ENCODE measurements at regions not wholly inside any gene's neighbourhood (a gene's known extent, or its start where the extent isn't known, plus 50 kb on each side); places are given as distances from the start of the nearest gene placed in this dataset.
A peak's percentile ranks its signal among the peaks of the same experiment; 100 is the strongest.

DNA sequence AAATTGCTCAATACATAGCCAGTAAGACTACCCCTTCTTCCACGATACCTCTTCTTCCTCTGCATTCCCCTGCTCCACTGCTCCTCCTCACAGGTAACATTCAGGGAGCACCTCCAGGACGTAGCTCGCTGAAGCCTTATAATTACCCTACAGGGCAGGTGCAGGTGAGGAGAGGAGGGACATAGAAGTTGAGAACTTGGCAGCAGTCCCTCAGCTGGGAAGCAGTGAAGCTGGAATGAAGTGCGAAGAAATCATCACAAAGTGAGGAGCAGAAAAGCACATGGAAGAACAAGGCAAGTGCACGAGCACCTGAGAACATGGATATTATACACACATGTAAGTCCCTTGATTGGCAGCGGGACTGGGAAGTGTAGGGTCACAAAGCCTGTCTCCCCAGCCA is 118.2 kb downstream of the HSD17B3 start:
- Mint-ChIP-seq H3K9me3 (peaks cover 15% of the 10 kb centered on the region), H3K27me3 (ENCODE audit: insufficient read depth, low read depth) (peaks cover 10% of the 10 kb centered on the region), H3K4me3 (no peak overlapping the region), H3K36me3 (no peaks in the 10 kb centered on the region), H3K4me1 (peaks cover 11% of the 10 kb centered on the region), H3K27ac (no peak overlapping the region)
- no peak overlapping the region for H3K27ac ChIP-seq
- no peaks in the 10 kb centered on the region for H3K9me3 ChIP-seq (ENCODE audit: low read depth)
- peaks cover 11% of the 10 kb centered on the region for H3K4me1 ChIP-seq
- H3K79me2 ChIP-seq (ENCODE audit: low read depth) = no peaks in the 10 kb centered on the region
- no peaks in the 10 kb centered on the region for H3K36me3 ChIP-seq
- no peak overlapping the region for H3K9ac ChIP-seq
- H4K20me1 ChIP-seq (ENCODE audit: low read depth) = no peaks in the 10 kb centered on the region
- H2AFZ ChIP-seq (replicated peaks) = no peak overlapping the region
- H3K27me3 ChIP-seq = peaks cover 5% of the 10 kb centered on the region
- H3K4me3 ChIP-seq = no peak overlapping the region
- TF ChIP-seq EZH2phosphoT487 (IDR thresholded peaks at IDR 0.05) (no peak), EZH2 (IDR thresholded peaks at IDR 0.05) (no peak)
- H3F3A ChIP-seq (ENCODE audit: low read depth) = peaks cover 10% of the 10 kb centered on the region
- no peak for DNase-seq (ENCODE audit: low spot score)
- H3K4me2 ChIP-seq = no peak overlapping the region

DNA sequence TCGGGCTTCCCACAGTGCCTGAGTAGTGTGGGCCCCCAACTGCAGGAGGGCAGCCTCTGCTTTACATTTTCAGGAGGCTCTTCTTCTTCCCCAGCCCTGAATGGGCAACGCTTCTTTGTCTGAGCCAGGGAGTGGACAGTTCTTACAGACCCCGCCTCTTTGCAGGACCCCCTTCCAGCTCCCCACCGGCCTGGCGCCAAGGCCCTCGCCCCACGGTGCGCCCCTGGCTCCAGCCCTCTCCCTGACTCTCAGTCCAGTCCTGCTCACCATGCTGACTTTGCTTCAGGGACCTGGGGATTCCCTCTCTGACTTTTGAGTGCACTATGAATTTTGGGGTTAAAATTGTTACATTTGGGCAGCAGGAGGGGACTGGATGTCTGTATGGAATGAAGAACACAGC is 123.8 kb downstream of the HSD17B3 start:
- peaks cover 26% of the 10 kb centered on the region for H3K4me1 ChIP-seq
- peaks cover 25% of the 10 kb centered on the region for H3K4me1 Mint-ChIP-seq
- DNase-seq (ENCODE audit: low spot score) = no peak
- peaks cover 2% of the 10 kb centered on the region for H3K27me3 Mint-ChIP-seq (ENCODE audit: insufficient read depth, low read depth)
- H3K9ac ChIP-seq = no peak overlapping the region
- no peaks in the 10 kb centered on the region for H3F3A ChIP-seq (ENCODE audit: low read depth)
- H3K79me2 ChIP-seq (ENCODE audit: low read depth) = no peaks in the 10 kb centered on the region
- no peaks in the 10 kb centered on the region for H4K20me1 ChIP-seq (ENCODE audit: low read depth)
- H2AFZ ChIP-seq (replicated peaks) = peak overlapping the region; percentile 65
- H3K27me3 ChIP-seq = no peaks in the 10 kb centered on the region
- H3K4me3 Mint-ChIP-seq = no peak overlapping the region
- H3K36me3 ChIP-seq = no peaks in the 10 kb centered on the region
- H3K27ac Mint-ChIP-seq = no peak overlapping the region
- TF ChIP-seq EZH2 (IDR thresholded peaks at IDR 0.05) (no peak), EZH2phosphoT487 (IDR thresholded peaks at IDR 0.05) (no peak)
- TF ChIP-seq, protein P1, sequence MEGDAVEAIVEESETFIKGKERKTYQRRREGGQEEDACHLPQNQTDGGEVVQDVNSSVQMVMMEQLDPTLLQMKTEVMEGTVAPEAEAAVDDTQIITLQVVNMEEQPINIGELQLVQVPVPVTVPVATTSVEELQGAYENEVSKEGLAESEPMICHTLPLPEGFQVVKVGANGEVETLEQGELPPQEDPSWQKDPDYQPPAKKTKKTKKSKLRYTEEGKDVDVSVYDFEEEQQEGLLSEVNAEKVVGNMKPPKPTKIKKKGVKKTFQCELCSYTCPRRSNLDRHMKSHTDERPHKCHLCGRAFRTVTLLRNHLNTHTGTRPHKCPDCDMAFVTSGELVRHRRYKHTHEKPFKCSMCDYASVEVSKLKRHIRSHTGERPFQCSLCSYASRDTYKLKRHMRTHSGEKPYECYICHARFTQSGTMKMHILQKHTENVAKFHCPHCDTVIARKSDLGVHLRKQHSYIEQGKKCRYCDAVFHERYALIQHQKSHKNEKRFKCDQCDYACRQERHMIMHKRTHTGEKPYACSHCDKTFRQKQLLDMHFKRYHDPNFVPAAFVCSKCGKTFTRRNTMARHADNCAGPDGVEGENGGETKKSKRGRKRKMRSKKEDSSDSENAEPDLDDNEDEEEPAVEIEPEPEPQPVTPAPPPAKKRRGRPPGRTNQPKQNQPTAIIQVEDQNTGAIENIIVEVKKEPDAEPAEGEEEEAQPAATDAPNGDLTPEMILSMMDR (IDR thresholded peaks at IDR 0.05) = no peak
- no peaks in the 10 kb centered on the region for H3K36me3 Mint-ChIP-seq
- peaks cover 2% of the 10 kb centered on the region for H3K9me3 Mint-ChIP-seq
- H3K9me3 ChIP-seq (ENCODE audit: low read depth) = no peaks in the 10 kb centered on the region
- peak overlapping the region; percentile 29 for H3K4me2 ChIP-seq
- no peak overlapping the region for H3K27ac ChIP-seq
- H3K4me3 ChIP-seq = no peak overlapping the region

- DNase-seq (ENCODE audit: low spot score) = peak; percentile 11
- peaks cover 2% of the 10 kb centered on the region for H3K27me3 Mint-ChIP-seq (ENCODE audit: insufficient read depth, low read depth)
- no peaks in the 10 kb centered on the region for H3K27me3 ChIP-seq
- H3K36me3 ChIP-seq = no peaks in the 10 kb centered on the region
- no peaks in the 10 kb centered on the region for H4K20me1 ChIP-seq (ENCODE audit: low read depth)
- no peaks in the 10 kb centered on the region for H3K79me2 ChIP-seq (ENCODE audit: low read depth)
- no peak overlapping the region for H3K9ac ChIP-seq
- no peak overlapping the region for H3K4me3 ChIP-seq
- no peaks in the 10 kb centered on the region for H3K9me3 ChIP-seq (ENCODE audit: low read depth)
- peaks cover 2% of the 10 kb centered on the region for H3K9me3 Mint-ChIP-seq
- H3K27ac ChIP-seq = no peak overlapping the region
- H3K4me1 ChIP-seq = peaks cover 26% of the 10 kb centered on the region
- H3K36me3 Mint-ChIP-seq = no peaks in the 10 kb centered on the region
- TF ChIP-seq, protein P1 (IDR thresholded peaks at IDR 0.05) = no peak
- no peak for TF ChIP-seq EZH2 (IDR thresholded peaks at IDR 0.05)
- TF ChIP-seq EZH2phosphoT487 (IDR thresholded peaks at IDR 0.05) = no peak
- H3K27ac Mint-ChIP-seq = no peak overlapping the region
- no peak overlapping the region for H3K4me3 Mint-ChIP-seq
- peaks cover 25% of the 10 kb centered on the region for H3K4me1 Mint-ChIP-seq
- no peak overlapping the region for H2AFZ ChIP-seq (replicated peaks)
- no peaks in the 10 kb centered on the region for H3F3A ChIP-seq (ENCODE audit: low read depth)
- peak overlapping the region; percentile 29 for H3K4me2 ChIP-seq
These were observed 124.3 kb downstream of the HSD17B3 start for GRCh38 chr9:96177719-96178028.

DNA sequence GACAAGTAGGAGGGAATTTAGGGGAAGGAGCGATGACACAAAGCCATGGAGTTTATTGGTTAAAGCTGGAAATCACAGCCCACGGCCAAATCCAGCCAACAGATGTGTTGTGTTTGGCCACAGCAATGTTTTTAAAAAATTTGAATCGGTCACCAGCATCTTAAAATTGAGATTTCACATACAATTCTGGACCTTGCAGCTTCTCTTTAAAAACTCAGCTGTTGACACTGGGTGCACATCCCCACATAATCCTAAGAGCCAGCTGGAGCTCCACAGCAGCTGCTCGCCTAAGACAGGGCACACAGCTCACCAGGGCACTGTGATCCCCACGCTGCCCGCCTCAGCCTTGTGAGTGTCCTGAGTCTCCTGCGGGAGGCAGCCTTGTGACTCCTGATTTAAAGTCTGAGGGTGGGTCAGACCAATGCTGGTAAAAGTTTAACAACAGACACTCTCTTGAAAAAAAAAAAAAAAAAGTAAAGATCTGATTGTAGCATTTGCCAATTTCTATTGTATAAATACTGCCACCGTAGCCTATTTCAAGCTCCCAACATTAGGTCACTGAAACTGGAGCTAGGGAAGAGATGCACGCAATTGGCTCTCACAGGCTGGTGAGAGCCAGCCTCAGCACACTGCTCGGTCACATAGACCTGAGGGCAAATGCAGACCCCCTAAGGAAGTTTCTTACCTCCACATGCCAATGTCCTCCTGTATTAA is 124.8 kb downstream of the HSD17B3 start:
- no peaks in the 10 kb centered on the region for H3K36me3 Mint-ChIP-seq
- H4K20me1 ChIP-seq (ENCODE audit: low read depth) = no peaks in the 10 kb centered on the region
- no peaks in the 10 kb centered on the region for H3K79me2 ChIP-seq (ENCODE audit: low read depth)
- no peak overlapping the region for H3K27ac ChIP-seq
- no peaks in the 10 kb centered on the region for H3K36me3 ChIP-seq
- no peak overlapping the region for H3K4me3 ChIP-seq
- no peak overlapping the region for H3K27ac Mint-ChIP-seq
- no peaks in the 10 kb centered on the region for H3F3A ChIP-seq (ENCODE audit: low read depth)
- H3K4me1 Mint-ChIP-seq = peaks cover 25% of the 10 kb centered on the region
- H3K4me1 ChIP-seq = peaks cover 26% of the 10 kb centered on the region
- H3K9me3 Mint-ChIP-seq = peaks cover 2% of the 10 kb centered on the region
- H3K4me3 Mint-ChIP-seq = no peak overlapping the region
- H3K27me3 Mint-ChIP-seq (ENCODE audit: insufficient read depth, low read depth) = peaks cover 2% of the 10 kb centered on the region
- peak overlapping the region; percentile 29 for H3K4me2 ChIP-seq
- H3K9me3 ChIP-seq (ENCODE audit: low read depth) = no peaks in the 10 kb centered on the region
- H2AFZ ChIP-seq (replicated peaks) = no peak overlapping the region
- no peak for TF ChIP-seq EZH2 (IDR thresholded peaks at IDR 0.05)
- TF ChIP-seq, protein P1 (IDR thresholded peaks at IDR 0.05) = no peak
- no peak for TF ChIP-seq EZH2phosphoT487 (IDR thresholded peaks at IDR 0.05)
- DNase-seq (ENCODE audit: low spot score) = peak; percentile 52
- H3K27me3 ChIP-seq = no peaks in the 10 kb centered on the region
- no peak overlapping the region for H3K9ac ChIP-seq
